ENCODE measurements at regions not wholly inside any gene's neighbourhood (a gene's known extent, or its start where the extent isn't known, plus 50 kb on each side); places are given as distances from the start of the nearest gene placed in this dataset.

- no peak for TF ChIP-seq CTCF (IDR thresholded peaks at IDR 0.05; ENCODE audit: borderline replicate concordance, extremely low read depth, low read length, poor library complexity, severe bottlenecking)
- TF ChIP-seq EZH2 (IDR thresholded peaks at IDR 0.05; ENCODE audit: borderline replicate concordance, low read depth, low read length, severe bottlenecking), result no peak
These were observed 287.1 kb upstream of the SUCLG2 start for GRCh38 chr3:67941433-67942030.

Measured in DND-41 (cell line).